ENCODE measurements at regions not wholly inside any gene's neighbourhood (a gene's known extent, or its start where the extent isn't known, plus 50 kb on each side); places are given as distances from the start of the nearest gene placed in this dataset.

DNA sequence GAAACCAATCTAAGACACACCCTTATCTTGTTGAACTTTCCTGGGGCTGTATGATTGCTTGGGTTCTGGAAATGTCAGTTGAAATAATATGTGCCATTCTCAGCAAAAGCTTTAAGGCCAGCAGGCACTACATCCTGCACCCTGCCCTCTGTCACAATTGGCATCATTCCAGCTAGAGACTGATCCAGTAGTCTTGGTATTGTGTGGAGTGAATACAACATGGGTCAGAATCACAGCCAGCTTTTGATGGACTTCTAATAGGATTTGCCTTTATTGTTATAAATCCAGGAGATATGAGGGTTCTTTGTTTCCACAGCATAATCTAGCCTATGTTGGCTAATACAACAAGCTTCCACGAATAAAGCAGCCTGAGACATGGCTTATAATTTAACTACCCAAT is 617.0 kb upstream of the CDH2 start:
- Histone ChIP-seq H3K27me3 (ENCODE audit: control insufficient read depth, insufficient read depth, low read length) (no peaks in the 10 kb centered on the region), H3K36me3 (ENCODE audit: control insufficient read depth, insufficient read depth, low read length) (no peaks in the 10 kb centered on the region), H3K4me3 (ENCODE audit: low read depth, low read length) (no peak overlapping the region)
- TF ChIP-seq, protein P1, sequence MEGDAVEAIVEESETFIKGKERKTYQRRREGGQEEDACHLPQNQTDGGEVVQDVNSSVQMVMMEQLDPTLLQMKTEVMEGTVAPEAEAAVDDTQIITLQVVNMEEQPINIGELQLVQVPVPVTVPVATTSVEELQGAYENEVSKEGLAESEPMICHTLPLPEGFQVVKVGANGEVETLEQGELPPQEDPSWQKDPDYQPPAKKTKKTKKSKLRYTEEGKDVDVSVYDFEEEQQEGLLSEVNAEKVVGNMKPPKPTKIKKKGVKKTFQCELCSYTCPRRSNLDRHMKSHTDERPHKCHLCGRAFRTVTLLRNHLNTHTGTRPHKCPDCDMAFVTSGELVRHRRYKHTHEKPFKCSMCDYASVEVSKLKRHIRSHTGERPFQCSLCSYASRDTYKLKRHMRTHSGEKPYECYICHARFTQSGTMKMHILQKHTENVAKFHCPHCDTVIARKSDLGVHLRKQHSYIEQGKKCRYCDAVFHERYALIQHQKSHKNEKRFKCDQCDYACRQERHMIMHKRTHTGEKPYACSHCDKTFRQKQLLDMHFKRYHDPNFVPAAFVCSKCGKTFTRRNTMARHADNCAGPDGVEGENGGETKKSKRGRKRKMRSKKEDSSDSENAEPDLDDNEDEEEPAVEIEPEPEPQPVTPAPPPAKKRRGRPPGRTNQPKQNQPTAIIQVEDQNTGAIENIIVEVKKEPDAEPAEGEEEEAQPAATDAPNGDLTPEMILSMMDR (IDR thresholded peaks at IDR 0.05; ENCODE audit: insufficient read depth, low read length, poor library complexity, severe bottlenecking): no peak
- no peak for DNase-seq (ENCODE audit: low read depth)

DNA sequence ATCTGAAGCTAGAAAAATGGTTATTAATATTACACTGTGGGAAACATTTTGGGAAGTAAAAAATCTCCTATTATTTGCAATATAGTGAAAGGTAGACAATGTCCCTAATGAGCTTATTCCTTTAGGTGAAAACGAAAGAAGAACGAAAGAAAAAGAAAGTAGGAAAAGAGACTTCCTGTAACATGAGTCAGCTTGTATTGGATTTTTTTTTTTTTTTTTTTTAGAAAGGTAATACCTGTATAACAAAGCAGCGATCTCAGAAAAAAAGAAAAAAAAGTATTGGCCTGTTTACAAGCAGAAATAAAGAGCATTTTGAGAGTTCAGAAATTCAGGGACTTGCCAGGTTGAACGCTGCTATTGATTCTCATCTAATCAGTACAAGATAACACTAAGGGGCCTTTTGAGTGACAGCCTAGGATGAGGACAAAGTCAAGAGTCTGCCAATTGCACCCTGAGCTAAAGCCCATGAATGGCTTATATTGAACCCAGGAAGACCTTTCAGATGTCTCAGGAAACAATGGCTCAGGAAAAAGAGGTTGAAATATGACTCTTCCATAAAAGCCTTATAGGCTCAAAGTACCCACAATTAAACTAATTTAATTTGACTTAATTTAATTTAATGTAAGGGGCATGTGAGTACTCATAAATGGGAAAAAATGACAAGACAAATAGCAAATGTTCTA is 615.6 kb upstream of the CDH2 start:
- Histone ChIP-seq H3K4me3 (ENCODE audit: low read depth, low read length) (no peak overlapping the region), H3K36me3 (ENCODE audit: control insufficient read depth, insufficient read depth, low read length) (no peaks in the 10 kb centered on the region), H3K27me3 (ENCODE audit: control insufficient read depth, insufficient read depth, low read length) (no peaks in the 10 kb centered on the region)
- TF ChIP-seq, protein P1 (IDR thresholded peaks at IDR 0.05; ENCODE audit: insufficient read depth, low read length, poor library complexity, severe bottlenecking): no peak
- DNase-seq (ENCODE audit: low read depth): no peak

DNA sequence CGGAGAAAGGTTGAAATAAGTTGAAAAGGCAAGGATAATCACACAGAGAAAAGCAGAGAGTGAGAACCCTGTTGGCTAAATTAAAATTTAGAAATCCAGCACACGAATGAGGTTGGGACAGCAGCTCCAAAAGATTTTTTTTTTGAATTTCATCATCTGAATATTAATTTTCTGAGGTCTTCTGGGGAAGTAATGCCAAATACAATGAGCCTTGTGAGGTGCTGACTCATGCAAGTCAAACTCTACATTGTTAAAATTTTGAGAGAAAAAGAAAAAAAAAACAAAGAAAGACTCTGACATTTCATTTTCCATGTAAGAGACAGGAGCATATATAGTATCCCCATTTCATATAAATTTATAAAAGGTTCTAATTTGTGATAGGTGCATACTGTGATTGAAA is 614.2 kb upstream of the CDH2 start:
- Histone ChIP-seq H3K27me3 (ENCODE audit: control insufficient read depth, insufficient read depth, low read length) (no peaks in the 10 kb centered on the region), H3K4me3 (ENCODE audit: low read depth, low read length) (no peak overlapping the region), H3K36me3 (ENCODE audit: control insufficient read depth, insufficient read depth, low read length) (no peaks in the 10 kb centered on the region)
- TF ChIP-seq, protein P1 (IDR thresholded peaks at IDR 0.05; ENCODE audit: insufficient read depth, low read length, poor library complexity, severe bottlenecking): no peak
- DNase-seq (ENCODE audit: low read depth): no peak

DNA sequence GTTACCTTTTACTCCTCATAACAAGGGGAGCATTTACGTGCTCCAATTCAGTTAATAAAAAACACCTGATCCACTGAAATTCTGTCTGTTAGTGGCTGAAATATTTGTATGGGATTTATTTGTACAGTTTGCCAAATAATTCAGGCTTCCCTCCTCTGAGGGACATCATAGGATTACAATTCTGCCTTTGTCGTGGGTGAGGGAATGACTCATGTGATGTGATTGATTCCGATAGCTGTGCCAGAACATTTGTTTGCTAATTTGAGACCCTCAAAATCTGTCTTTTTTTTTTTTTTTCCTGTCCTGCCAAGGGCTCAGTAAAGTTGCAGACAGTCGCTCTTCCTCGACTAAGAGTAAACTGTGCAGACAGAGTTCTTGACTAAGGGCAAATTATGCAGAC is 612.6 kb upstream of the CDH2 start:
- TF ChIP-seq, protein P1 (IDR thresholded peaks at IDR 0.05; ENCODE audit: insufficient read depth, low read length, poor library complexity, severe bottlenecking): no peak
- DNase-seq (ENCODE audit: low read depth): no peak

DNA sequence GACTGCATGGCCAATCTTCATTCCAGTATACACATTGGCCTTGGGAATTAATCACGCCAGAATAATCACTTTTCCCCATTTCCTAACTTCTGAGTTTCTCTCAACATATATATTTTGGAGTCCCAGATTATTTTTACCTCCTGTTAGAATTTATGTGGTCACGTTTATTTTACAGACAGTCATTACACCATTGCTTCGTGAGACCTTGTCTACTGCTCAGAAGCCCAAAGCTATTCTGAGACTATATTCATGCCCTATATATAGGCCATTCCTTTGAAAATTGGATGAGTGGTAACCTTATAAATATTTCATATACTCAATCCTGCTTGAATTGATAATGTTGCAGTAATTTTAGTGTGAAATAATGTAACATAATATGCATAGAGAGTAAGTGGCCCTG is 610.0 kb upstream of the CDH2 start:
- TF ChIP-seq, protein P1 (IDR thresholded peaks at IDR 0.05; ENCODE audit: insufficient read depth, low read length, poor library complexity, severe bottlenecking): no peak
- Histone ChIP-seq H3K36me3 (ENCODE audit: control insufficient read depth, insufficient read depth, low read length) (no peaks in the 10 kb centered on the region), H3K27me3 (ENCODE audit: control insufficient read depth, insufficient read depth, low read length) (no peaks in the 10 kb centered on the region), H3K4me3 (ENCODE audit: low read depth, low read length) (no peak overlapping the region)
- DNase-seq (ENCODE audit: low read depth): no peak

More for the DNA sequence above, 612.6 kb upstream of the CDH2 start:
- no peaks in the 10 kb centered on the region for H3K27me3 ChIP-seq (ENCODE audit: control insufficient read depth, insufficient read depth, low read length)
- no peak overlapping the region for H3K4me3 ChIP-seq (ENCODE audit: low read depth, low read length)
- H3K36me3 ChIP-seq (ENCODE audit: control insufficient read depth, insufficient read depth, low read length): no peaks in the 10 kb centered on the region
